Right lobe of liver (tissue), 6 donors: ENCODE measurements at regions not wholly inside any gene's neighbourhood (a gene's known extent, or its start where the extent isn't known, plus 50 kb on each side); places are given as distances from the start of the nearest gene placed in this dataset.
"Not testable (repeated sequence)": the region's sequence is repeated elsewhere in the genome, so short reads cannot be mapped to it uniquely, and the experiment has no call there.

ENCODE experiments used
- ATAC-seq, 4 donors: fragments of 200-7000 bp; cut with Tn5 transposase; one replicate each; pipeline ENCODE4 v1.9.1; 2020; ENCODE audit warnings: mild to moderate bottlenecking in 4 of 4, moderate library complexity in 4 of 4
- DNase-seq, 3 donors: peaks; one replicate each; pipeline ENCODE4 v3.0.0-alpha.2; 2020
- H3K27ac ChIP-seq, 3 donors: fragments of 200-600 bp; one replicate each; pipeline ENCODE4 v1.8.0; 2022
- H3K27me3 ChIP-seq, 2 donors: fragments of 200-600 bp; one replicate each; pipeline ENCODE4 v1.8.0; 2022
- H3K36me3 ChIP-seq, 4 donors: fragments of 200-600 bp; sonication (generic) in 1 of 4; one replicate each; pipeline versions ENCODE4 v1.5.1 to v1.8.0; 2017 to 2022; ENCODE audit warnings: control low read depth in 1 of 4
- H3K4me1 ChIP-seq, 4 donors: fragments of 200-600 bp; sonication (generic) in 1 of 4; one replicate each; pipeline versions ENCODE4 v1.5.1 to v1.8.0; 2017 to 2022; ENCODE audit warnings: control low read depth in 1 of 4
- H3K4me3 ChIP-seq, 3 donors: fragments of 200-600 bp; one replicate each; pipeline ENCODE4 v1.8.0; 2022
- H3K9me3 ChIP-seq, 4 donors: fragments of 200-600 bp; sonication (generic) in 1 of 4; one replicate each; pipeline versions ENCODE4 v1.5.1 to v1.8.0; 2017 to 2022; ENCODE audit warnings: control low read depth in 1 of 4
- CTCF ChIP-seq, 4 donors: fragments of 200-600 bp in 3 of 4; fragments of 450-650 bp in 1 of 4; IDR thresholded peaks; one replicate each; pipeline versions ENCODE4 v1.5.1 to v1.8.0; 2016 to 2022; ENCODE audit warnings: antibody characterized with exemption in 4 of 4, mild to moderate bottlenecking in 2 of 4
- POLR2A ChIP-seq: fragments of 450-650 bp; IDR thresholded peaks from one replicate; pipeline ENCODE4 v1.6.1; 2017; ENCODE audit warnings: antibody characterized with exemption, mild to moderate bottlenecking
- WGBS: methylation state at CpG from one replicate; pipeline ENCODE4 v1.1.6; 2018; ENCODE audit warnings: low coverage, low lambda C conversion rate; ENCODE audit not compliant: insufficient coverage; ENCODE audit errors: missing lambda C conversion rate; 5-methylcytosine and 5-hydroxymethylcytosine counted together
- intact Hi-C, 2 donors: fragments of 100-400 bp; cut with DNase I; formaldehyde crosslinking; loops; one replicate each; pipeline versions ENCODE4 v1.11.2 to v1.14.1; 2022
- donor health status: DM: no; HTN: yes; CAD: no.
- donor health status: DM: no; HTN: no; CAD: no.
- donor health status: DM: no; HTN: no; CAD: no.
- donor health status: DM: no; HTN: yes; CAD: no.
- donor health status: DM: no; HTN: yes; CAD: no.

- Histone ChIP-seq H3K4me3 (no peak overlapping the region), H3K36me3 (no peaks in the 10 kb centered on the region), H3K27ac (no peak overlapping the region), H3K9me3 (no peaks in the 10 kb centered on the region), H3K4me1 (no peaks in the 10 kb centered on the region), H3K27me3 (no peaks in the 10 kb centered on the region)
- ATAC-seq (no peak), DNase-seq (no peak)
- TF ChIP-seq CTCF (IDR thresholded peaks at IDR 0.05) = no peak
- no peak for TF ChIP-seq POLR2A
- intact Hi-C loops = no loop called here
- WGBS = 90% methylated on average over 1 of the region's 1 CpG
These were observed 97.8 kb upstream of the KRAS start for GRCh38 chr12:25348593-25348895.

- no peak for TF ChIP-seq POLR2A
- TF ChIP-seq CTCF (IDR thresholded peaks at IDR 0.05) = no peak
- WGBS = 49% methylated on average over 2 of the region's 4 CpGs
- no peaks in the 10 kb centered on the region for H3K9me3 ChIP-seq
- no peaks in the 10 kb centered on the region for H3K27me3 ChIP-seq
- H3K4me3 ChIP-seq = no peak overlapping the region
- intact Hi-C loops = no loop called here
- H3K4me1 ChIP-seq = no peaks in the 10 kb centered on the region
- no peak overlapping the region for H3K27ac ChIP-seq
- ATAC-seq (no peak), DNase-seq (no peak)
- H3K36me3 ChIP-seq = no peaks in the 10 kb centered on the region
These were observed 97.2 kb upstream of the KRAS start for GRCh38 chr12:25347716-25348592.

- H3K9me3 ChIP-seq, H3K27ac ChIP-seq, H3K4me3 ChIP-seq, H3K27me3 ChIP-seq, H3K36me3 ChIP-seq, DNase-seq, H3K4me1 ChIP-seq, intact Hi-C loops, ATAC-seq: not testable (repeated sequence)
- WGBS = 63% methylated on average over 5 of the region's 5 CpGs
These were observed 91.1 kb upstream of the KRAS start for GRCh38 chr12:25341877-25342276.

- Histone ChIP-seq H3K36me3 (no peaks in the 10 kb centered on the region), H3K9me3 (no peaks in the 10 kb centered on the region), H3K27me3 (no peaks in the 10 kb centered on the region), H3K4me3 (no peak overlapping the region), H3K27ac (no peak overlapping the region), H3K4me1 (no peaks in the 10 kb centered on the region)
- WGBS = 90% methylated on average over 3 of the region's 3 CpGs
- DNase-seq = no peak
- intact Hi-C loops = no loop called here
- TF ChIP-seq CTCF (IDR thresholded peaks at IDR 0.05) (no peak), POLR2A (no peak)
- ATAC-seq = no peak
These were observed 87.2 kb upstream of the KRAS start for GRCh38 chr12:25337916-25338315.

- TF ChIP-seq POLR2A = no peak
- TF ChIP-seq CTCF (IDR thresholded peaks at IDR 0.05) = no peak
- ATAC-seq = peak in 1 of 4 donors; percentile 11
- no peak overlapping the region for H3K27ac ChIP-seq
- H3K36me3 ChIP-seq = no peaks in the 10 kb centered on the region
- WGBS = 76% methylated on average over 2 of the region's 3 CpGs
- intact Hi-C loops = no loop called here
- no peak for DNase-seq
- no peaks in the 10 kb centered on the region for H3K27me3 ChIP-seq
- H3K9me3 ChIP-seq = no peaks in the 10 kb centered on the region
- no peaks in the 10 kb centered on the region for H3K4me1 ChIP-seq
- H3K4me3 ChIP-seq = no peak overlapping the region
These were observed 81.4 kb upstream of the KRAS start for GRCh38 chr12:25332143-25332542.
